HS-5 (cell line): ENCODE measurements at regions not wholly inside any gene's neighbourhood (a gene's known extent, or its start where the extent isn't known, plus 50 kb on each side); places are given as distances from the start of the nearest gene placed in this dataset.
"Not testable (repeated sequence)": the region's sequence is repeated elsewhere in the genome, so short reads cannot be mapped to it uniquely, and the experiment has no call there.

Experiments used
- DNase-seq: peaks from one replicate; pipeline ENCODE4 v3.0.0-alpha.2; 2012; ENCODE audit warnings: low read depth

GRCh38 chr3:5035113-5035512 lies 55.9 kb downstream of the BHLHE40 start:
- no peak for DNase-seq

GRCh38 chr3:5035692-5036391 lies 56.6 kb downstream of the BHLHE40 start:
- no peak for DNase-seq

- no peak for DNase-seq
Observed at GRCh38 chr3:5036392-5036766, 57.1 kb downstream of the BHLHE40 start.

- DNase-seq = no peak
Observed at GRCh38 chr3:5036858-5037257, 57.6 kb downstream of the BHLHE40 start.

- no peak for DNase-seq
Observed at GRCh38 chr3:5039585-5039984, 60.3 kb downstream of the BHLHE40 start.

GRCh38 chr3:5041315-5041714 lies 62.1 kb downstream of the BHLHE40 start:
- no peak for DNase-seq

GRCh38 chr3:5045961-5046360 lies 66.7 kb downstream of the BHLHE40 start:
- no peak for DNase-seq

- DNase-seq = no peak
Observed at GRCh38 chr3:5047764-5048419, 68.7 kb downstream of the BHLHE40 start.

GRCh38 chr3:5051772-5052171 lies 70.3 kb upstream of the ARL8B start:
- no peak for DNase-seq

GRCh38 chr3:5052247-5052646 lies 69.8 kb upstream of the ARL8B start:
- no peak for DNase-seq

GRCh38 chr3:5053021-5053831 lies 68.9 kb upstream of the ARL8B start:
- no peak for DNase-seq

GRCh38 chr3:5054098-5054497 lies 68.0 kb upstream of the ARL8B start:
- no peak for DNase-seq

- DNase-seq = not testable (repeated sequence)
Observed at GRCh38 chr3:5054579-5054978, 67.5 kb upstream of the ARL8B start.

- DNase-seq = no peak
Observed at GRCh38 chr3:5055357-5056110, 66.6 kb upstream of the ARL8B start.

GRCh38 chr3:5056111-5056391 lies 66.0 kb upstream of the ARL8B start:
- no peak for DNase-seq

- no peak for DNase-seq
Observed at GRCh38 chr3:5057272-5057671, 64.8 kb upstream of the ARL8B start.

GRCh38 chr3:5057857-5058324 lies 64.2 kb upstream of the ARL8B start:
- peak; percentile 64 for DNase-seq

- DNase-seq = peak; percentile 39
Observed at GRCh38 chr3:5058471-5058951, 63.6 kb upstream of the ARL8B start.

GRCh38 chr3:5059782-5060181 lies 62.3 kb upstream of the ARL8B start:
- DNase-seq = no peak

- DNase-seq = no peak
Observed at GRCh38 chr3:5061218-5061569, 60.9 kb upstream of the ARL8B start.

GRCh38 chr3:5063724-5064123 lies 58.4 kb upstream of the ARL8B start:
- DNase-seq = no peak

GRCh38 chr3:5068531-5069050 lies 53.5 kb upstream of the ARL8B start:
- DNase-seq = no peak
